22Rv1 (cell line): ENCODE measurements at regions not wholly inside any gene's neighbourhood (a gene's known extent, or its start where the extent isn't known, plus 50 kb on each side); places are given as distances from the start of the nearest gene placed in this dataset.
"Not testable (repeated sequence)": the region's sequence is repeated elsewhere in the genome, so short reads cannot be mapped to it uniquely, and the experiment has no call there.

Source experiments
- H3K27ac ChIP-seq: fragments of 450-650 bp; 2 replicates; pipeline ENCODE4 v1.5.1; 2017
- CTCF ChIP-seq: fragments of 450-650 bp; IDR thresholded peaks from 2 replicates; pipeline ENCODE4 v1.5.1; 2017; ENCODE audit warnings: mild to moderate bottlenecking
- ZFX ChIP-seq: fragments of 450-650 bp; IDR thresholded peaks from 2 replicates; pipeline ENCODE4 v1.6.1; 2017; ENCODE audit warnings: antibody characterized with exemption, borderline replicate concordance

DNA sequence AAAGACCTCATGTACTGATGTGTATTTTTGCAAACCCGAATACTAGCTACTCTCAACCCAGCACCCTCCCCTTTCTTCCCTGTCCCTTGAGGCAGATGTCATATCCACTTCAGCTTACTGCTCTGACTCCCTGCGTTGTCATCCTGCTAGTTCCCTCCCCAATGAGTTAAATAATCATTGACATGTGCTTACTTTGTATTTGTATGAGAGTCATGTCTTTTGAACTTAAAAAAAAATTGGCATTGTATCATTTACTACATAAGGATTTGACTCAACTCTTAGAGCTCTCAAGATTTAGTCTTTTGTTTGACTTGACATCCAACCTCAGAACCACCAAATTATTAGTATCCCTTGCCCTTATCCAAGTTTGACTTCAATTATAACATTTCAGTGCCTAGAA lies 219.7 kb upstream of the TUT7 start:
- TF ChIP-seq ZFX (no peak), CTCF (no peak)
- no peak overlapping the region for H3K27ac ChIP-seq

GRCh38 chr9:86572904-86573303 lies 218.7 kb upstream of the TUT7 start:
- TF ChIP-seq ZFX = no peak
- TF ChIP-seq CTCF = no peak
- no peak overlapping the region for H3K27ac ChIP-seq

DNA sequence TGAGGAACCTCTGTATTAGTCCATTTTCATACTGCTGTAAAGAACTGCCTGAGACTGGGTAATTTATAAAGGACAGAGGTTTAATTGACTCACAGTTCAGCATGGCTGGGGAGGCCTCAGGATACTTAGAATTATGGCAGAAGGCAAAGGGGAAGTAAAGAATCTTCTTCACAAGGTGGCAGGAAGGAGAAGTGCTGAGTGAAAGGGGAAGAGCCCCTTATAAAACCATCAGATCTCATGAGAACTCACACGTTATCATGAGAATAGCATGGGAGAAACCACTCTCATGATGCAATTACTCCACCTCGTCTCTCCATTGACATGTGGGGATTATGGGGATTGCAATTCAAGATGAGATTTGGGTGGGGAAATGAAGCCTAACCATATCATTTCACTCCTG lies 211.4 kb upstream of the TUT7 start:
- H3K27ac ChIP-seq = not testable (repeated sequence)

GRCh38 chr9:86563936-86564335 lies 209.7 kb upstream of the TUT7 start:
- TF ChIP-seq CTCF (no peak), ZFX (no peak)
- no peak overlapping the region for H3K27ac ChIP-seq

GRCh38 chr9:86563350-86563749 lies 209.1 kb upstream of the TUT7 start:
- H3K27ac ChIP-seq = no peak overlapping the region
- TF ChIP-seq ZFX (no peak), CTCF (no peak)

- H3K27ac ChIP-seq = no peak overlapping the region
Observed at GRCh38 chr9:86562691-86563090, 208.5 kb upstream of the TUT7 start.

DNA sequence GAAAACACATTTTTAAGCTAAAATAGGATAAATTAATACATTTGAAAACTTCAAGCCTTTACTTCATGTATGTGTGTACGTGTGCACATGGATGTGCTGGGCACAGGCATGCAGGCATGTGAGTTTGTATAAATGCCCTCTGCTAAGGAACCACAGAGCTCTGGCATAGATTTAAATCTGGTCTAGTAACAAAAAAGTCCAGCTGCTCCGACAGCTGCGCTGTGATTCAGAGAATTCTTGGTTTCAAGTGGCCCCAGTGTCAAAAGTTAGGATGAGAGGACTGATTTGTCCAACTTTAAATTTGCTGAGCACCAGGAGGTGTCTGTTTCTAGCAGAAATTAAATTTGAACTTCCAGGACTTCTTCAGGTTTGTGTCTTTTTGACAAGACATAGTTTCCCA lies 203.7 kb upstream of the TUT7 start:
- TF ChIP-seq CTCF (no peak), ZFX (no peak)
- no peak overlapping the region for H3K27ac ChIP-seq

More at GRCh38 chr9:86562691-86563090, 208.5 kb upstream of the TUT7 start:
- TF ChIP-seq ZFX = no peak
- no peak for TF ChIP-seq CTCF

DNA sequence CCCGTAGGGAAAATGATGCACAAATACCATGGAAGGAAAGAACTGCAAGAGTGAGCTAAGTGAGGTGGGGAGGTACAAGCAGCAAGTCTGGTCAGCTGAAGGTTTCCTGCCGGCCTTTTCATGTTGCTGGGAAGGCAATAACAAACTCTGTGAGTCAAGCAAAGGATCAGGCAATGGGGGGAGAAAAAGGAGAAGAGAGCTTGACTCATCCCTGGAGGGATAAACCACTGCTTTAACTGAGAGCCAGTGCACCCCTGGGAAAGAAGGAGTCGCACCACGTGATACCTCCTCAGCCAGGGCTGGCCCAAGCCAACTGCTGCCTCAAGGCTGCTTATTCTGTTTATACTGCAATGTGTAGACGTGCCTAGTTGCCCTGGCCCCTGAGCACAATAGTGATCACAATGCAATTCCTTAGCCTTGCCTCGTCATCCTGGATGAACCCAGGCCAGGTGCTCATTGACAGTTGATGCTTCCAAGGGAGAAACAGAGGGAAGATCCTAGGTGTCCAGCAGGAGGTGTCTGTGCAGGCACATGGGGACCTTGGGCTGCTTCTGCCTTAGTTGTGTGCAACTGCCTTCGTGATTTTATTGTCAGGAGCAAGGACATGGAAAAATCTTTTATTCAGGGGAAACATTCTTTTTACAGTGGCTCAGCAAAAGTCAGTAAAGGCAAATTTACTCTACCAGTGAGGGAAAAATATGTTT lies 203.0 kb upstream of the TUT7 start:
- H3K27ac ChIP-seq = no peak overlapping the region
- TF ChIP-seq ZFX = no peak
- TF ChIP-seq CTCF = no peak
